ENCODE measurements at regions not wholly inside any gene's neighbourhood (a gene's known extent, or its start where the extent isn't known, plus 50 kb on each side); places are given as distances from the start of the nearest gene placed in this dataset.

DNA sequence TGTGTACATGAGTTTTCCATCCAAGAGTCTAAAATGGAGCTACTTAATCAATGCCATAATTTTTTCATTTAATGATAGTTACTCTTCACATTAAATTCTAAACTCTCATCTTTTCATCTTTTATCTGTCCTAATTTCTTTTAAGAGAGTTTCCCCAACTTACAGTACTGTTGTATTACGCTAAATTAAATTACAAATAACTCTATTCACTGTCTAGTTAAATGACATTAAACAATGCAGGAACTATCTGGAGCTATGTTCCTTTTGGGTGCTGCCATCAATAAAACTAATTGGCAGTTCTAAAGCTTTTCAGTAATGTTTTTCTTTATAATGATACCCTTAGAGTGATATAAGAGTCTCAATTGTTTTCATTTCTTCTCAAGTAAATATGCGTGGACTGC is 227.6 kb downstream of the ANKRD50 start:
- Histone ChIP-seq H3K4me3 (ENCODE audit: low read depth, low read length) (no peak overlapping the region), H3K9me3 (ENCODE audit: severe bottlenecking) (no peaks in the 10 kb centered on the region)
- TF ChIP-seq, protein P1, sequence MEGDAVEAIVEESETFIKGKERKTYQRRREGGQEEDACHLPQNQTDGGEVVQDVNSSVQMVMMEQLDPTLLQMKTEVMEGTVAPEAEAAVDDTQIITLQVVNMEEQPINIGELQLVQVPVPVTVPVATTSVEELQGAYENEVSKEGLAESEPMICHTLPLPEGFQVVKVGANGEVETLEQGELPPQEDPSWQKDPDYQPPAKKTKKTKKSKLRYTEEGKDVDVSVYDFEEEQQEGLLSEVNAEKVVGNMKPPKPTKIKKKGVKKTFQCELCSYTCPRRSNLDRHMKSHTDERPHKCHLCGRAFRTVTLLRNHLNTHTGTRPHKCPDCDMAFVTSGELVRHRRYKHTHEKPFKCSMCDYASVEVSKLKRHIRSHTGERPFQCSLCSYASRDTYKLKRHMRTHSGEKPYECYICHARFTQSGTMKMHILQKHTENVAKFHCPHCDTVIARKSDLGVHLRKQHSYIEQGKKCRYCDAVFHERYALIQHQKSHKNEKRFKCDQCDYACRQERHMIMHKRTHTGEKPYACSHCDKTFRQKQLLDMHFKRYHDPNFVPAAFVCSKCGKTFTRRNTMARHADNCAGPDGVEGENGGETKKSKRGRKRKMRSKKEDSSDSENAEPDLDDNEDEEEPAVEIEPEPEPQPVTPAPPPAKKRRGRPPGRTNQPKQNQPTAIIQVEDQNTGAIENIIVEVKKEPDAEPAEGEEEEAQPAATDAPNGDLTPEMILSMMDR (IDR thresholded peaks at IDR 0.05; ENCODE audit: low read depth, low read length) = no peak

DNA sequence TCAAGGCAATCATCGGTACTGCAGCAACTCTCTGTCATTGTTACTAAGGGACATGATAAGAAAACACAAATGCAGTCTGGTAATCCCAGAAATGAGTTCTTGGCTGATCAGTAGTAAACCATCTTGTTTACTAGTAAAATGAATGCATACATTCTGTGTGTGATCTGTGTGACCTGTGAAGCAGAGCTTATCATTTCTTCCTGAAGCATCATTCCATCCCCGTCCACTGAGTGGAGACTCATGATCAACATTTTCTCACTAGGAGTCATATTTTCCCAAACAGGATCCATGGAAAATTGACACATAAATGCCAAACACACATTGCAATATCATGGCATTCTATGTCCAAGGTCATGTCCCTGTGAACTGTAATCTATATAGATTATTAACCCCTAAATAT is 226.1 kb downstream of the ANKRD50 start:
- TF ChIP-seq, protein P1 (IDR thresholded peaks at IDR 0.05; ENCODE audit: low read depth, low read length) = no peak
- DNase-seq = no peak
- no peaks in the 10 kb centered on the region for H3K27me3 ChIP-seq (ENCODE audit: insufficient read depth, low read depth, severe bottlenecking)

More for the DNA sequence above, 227.6 kb downstream of the ANKRD50 start:
- Histone ChIP-seq H3K27me3 (ENCODE audit: insufficient read depth, low read depth, severe bottlenecking) (no peaks in the 10 kb centered on the region), H3K36me3 (no peaks in the 10 kb centered on the region), H3K27ac (no peak overlapping the region)
- no peak for DNase-seq

DNA sequence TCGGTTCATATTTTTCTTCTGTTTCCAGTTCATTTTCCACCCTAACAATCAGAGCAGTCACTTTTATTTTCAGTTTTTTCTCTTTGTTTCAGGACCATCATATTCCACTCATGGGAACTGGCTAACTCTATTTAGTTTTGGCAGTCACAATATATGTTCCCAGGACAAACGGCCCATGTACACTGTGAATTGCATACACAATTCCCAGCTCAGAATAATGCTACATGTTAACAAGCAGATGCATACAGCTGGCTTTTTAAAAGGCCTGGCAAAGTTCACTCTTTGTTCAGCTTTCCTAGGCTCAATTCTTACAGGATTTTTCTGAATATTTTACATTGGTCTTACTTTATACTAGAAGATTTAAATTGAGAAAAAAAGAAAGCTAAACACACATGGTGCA is 224.9 kb downstream of the ANKRD50 start:
- Histone ChIP-seq H3K27me3 (ENCODE audit: insufficient read depth, low read depth, severe bottlenecking) (no peaks in the 10 kb centered on the region), H3K36me3 (no peaks in the 10 kb centered on the region), H3K27ac (no peak overlapping the region), H3K9me3 (ENCODE audit: severe bottlenecking) (no peaks in the 10 kb centered on the region), H3K4me3 (ENCODE audit: low read depth, low read length) (no peak overlapping the region)
- DNase-seq = no peak
- TF ChIP-seq, protein P1 (IDR thresholded peaks at IDR 0.05; ENCODE audit: low read depth, low read length) = no peak

More for the DNA sequence above, 226.1 kb downstream of the ANKRD50 start:
- H3K9me3 ChIP-seq (ENCODE audit: severe bottlenecking) = no peaks in the 10 kb centered on the region
- no peak overlapping the region for H3K4me3 ChIP-seq (ENCODE audit: low read depth, low read length)
- H3K36me3 ChIP-seq = no peaks in the 10 kb centered on the region
- H3K27ac ChIP-seq = no peak overlapping the region

GRCh38 chr4:124491361-124492145 is 221.0 kb downstream of the ANKRD50 start:
- no peaks in the 10 kb centered on the region for H3K36me3 ChIP-seq
- H3K4me3 ChIP-seq (ENCODE audit: low read depth, low read length) = no peak overlapping the region
- DNase-seq = no peak
- no peaks in the 10 kb centered on the region for H3K9me3 ChIP-seq (ENCODE audit: severe bottlenecking)
- TF ChIP-seq, protein P1 (IDR thresholded peaks at IDR 0.05; ENCODE audit: low read depth, low read length) = no peak
- no peak overlapping the region for H3K27ac ChIP-seq
- H3K27me3 ChIP-seq (ENCODE audit: insufficient read depth, low read depth, severe bottlenecking) = no peaks in the 10 kb centered on the region

- peak; percentile 58 for DNase-seq
- TF ChIP-seq, protein P1 (IDR thresholded peaks at IDR 0.05; ENCODE audit: low read depth, low read length) = no peak
- H3K4me3 ChIP-seq (ENCODE audit: low read depth, low read length) = no peak overlapping the region
Observed at GRCh38 chr4:124499261-124499660, 213.3 kb downstream of the ANKRD50 start.

GRCh38 chr4:124501576-124501975 is 211.0 kb downstream of the ANKRD50 start:
- DNase-seq = no peak
- no peaks in the 10 kb centered on the region for H3K9me3 ChIP-seq (ENCODE audit: severe bottlenecking)
- TF ChIP-seq, protein P1 (IDR thresholded peaks at IDR 0.05; ENCODE audit: low read depth, low read length) = no peak
- no peaks in the 10 kb centered on the region for H3K27me3 ChIP-seq (ENCODE audit: insufficient read depth, low read depth, severe bottlenecking)
- H3K4me3 ChIP-seq (ENCODE audit: low read depth, low read length) = no peak overlapping the region
- H3K36me3 ChIP-seq = no peaks in the 10 kb centered on the region
- H3K27ac ChIP-seq = no peak overlapping the region

More at GRCh38 chr4:124499261-124499660, 213.3 kb downstream of the ANKRD50 start:
- no peaks in the 10 kb centered on the region for H3K27me3 ChIP-seq (ENCODE audit: insufficient read depth, low read depth, severe bottlenecking)
- no peak overlapping the region for H3K27ac ChIP-seq
- H3K9me3 ChIP-seq (ENCODE audit: severe bottlenecking) = no peaks in the 10 kb centered on the region
- H3K36me3 ChIP-seq = no peaks in the 10 kb centered on the region
